MV-4-11 (cell line): ENCODE measurements at regions not wholly inside any gene's neighbourhood (a gene's known extent, or its start where the extent isn't known, plus 50 kb on each side); places are given as distances from the start of the nearest gene placed in this dataset.
"Not testable (repeated sequence)": the region's sequence is repeated elsewhere in the genome, so short reads cannot be mapped to it uniquely, and the experiment has no call there.

Source experiments
- DNase-seq: peaks from one replicate; lab custom pipeline; 2025; lab: John Stamatoyannopoulos, UW

- DNase-seq = no peak
Measured at GRCh38 chr11:110347660-110348059, 51.2 kb upstream of the RDX start.

- DNase-seq = no peak
Measured at GRCh38 chr11:110349138-110349996, 53.0 kb upstream of the RDX start.

- not testable (repeated sequence) for DNase-seq
Measured at GRCh38 chr11:110349997-110350383, 53.6 kb upstream of the RDX start.

GRCh38 chr11:110355011-110355744 lies 58.8 kb upstream of the RDX start:
- DNase-seq = no peak

- DNase-seq = peak; percentile 13
Measured at GRCh38 chr11:110356762-110357671, 60.6 kb upstream of the RDX start.

GRCh38 chr11:110358336-110358735 lies 61.9 kb upstream of the RDX start:
- DNase-seq = no peak

- DNase-seq = not testable (repeated sequence)
Measured at GRCh38 chr11:110360781-110361408, 64.5 kb upstream of the RDX start.

- no peak for DNase-seq
Measured at GRCh38 chr11:110362971-110363509, 66.6 kb upstream of the RDX start.

GRCh38 chr11:110366291-110366690 lies 63.5 kb upstream of the FDX1 start:
- DNase-seq = no peak

GRCh38 chr11:110367571-110367970 lies 62.2 kb upstream of the FDX1 start:
- no peak for DNase-seq

GRCh38 chr11:110371084-110371483 lies 58.7 kb upstream of the FDX1 start:
- DNase-seq = no peak

- peak; percentile 20 for DNase-seq
Measured at GRCh38 chr11:110373051-110373702, 56.6 kb upstream of the FDX1 start.

GRCh38 chr11:110374921-110375320 lies 54.8 kb upstream of the FDX1 start:
- no peak for DNase-seq

- no peak for DNase-seq
Measured at GRCh38 chr11:110375351-110375750, 54.4 kb upstream of the FDX1 start.

- no peak for DNase-seq
Measured at GRCh38 chr11:110376021-110376420, 53.7 kb upstream of the FDX1 start.

GRCh38 chr11:110376711-110377324 lies 52.9 kb upstream of the FDX1 start:
- DNase-seq = peak; percentile 5

GRCh38 chr11:110377434-110377833 lies 52.3 kb upstream of the FDX1 start:
- no peak for DNase-seq

GRCh38 chr11:110379261-110379660 lies 50.5 kb upstream of the FDX1 start:
- no peak for DNase-seq

GRCh38 chr11:110379936-110380335 lies 49.8 kb upstream of the FDX1 start:
- DNase-seq = no peak
